Forelimb muscle (tissue), 1 donor: ENCODE measurements at regions not wholly inside any gene's neighbourhood (a gene's known extent, or its start where the extent isn't known, plus 50 kb on each side); places are given as distances from the start of the nearest gene placed in this dataset.

ENCODE experiments used
- DNase-seq: peaks from one replicate; pipeline ENCODE4 v3.0.0-alpha.2; 2013; ENCODE audit warnings: low read depth

DNA sequence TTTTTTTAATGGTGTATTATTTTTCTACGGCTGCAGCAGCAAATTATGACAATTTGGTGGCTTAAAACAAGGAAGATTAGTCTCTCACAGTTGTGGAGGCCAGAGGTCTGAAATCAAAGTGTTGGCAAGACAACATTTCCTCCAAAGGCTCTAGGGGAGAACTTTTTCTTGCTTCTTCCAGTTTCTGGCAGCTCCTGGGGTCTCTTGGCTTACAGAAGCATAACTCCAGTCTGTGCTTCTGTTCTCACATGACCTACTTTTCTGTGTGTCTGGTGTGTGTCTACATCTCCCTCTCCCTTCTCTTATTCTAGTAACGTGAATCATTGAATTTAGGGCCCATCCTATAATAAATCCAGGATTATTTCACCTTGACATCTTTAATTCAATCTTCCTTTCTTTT is 551.9 kb upstream of the LUZP2 start:
- peak; percentile 40 for DNase-seq

DNA sequence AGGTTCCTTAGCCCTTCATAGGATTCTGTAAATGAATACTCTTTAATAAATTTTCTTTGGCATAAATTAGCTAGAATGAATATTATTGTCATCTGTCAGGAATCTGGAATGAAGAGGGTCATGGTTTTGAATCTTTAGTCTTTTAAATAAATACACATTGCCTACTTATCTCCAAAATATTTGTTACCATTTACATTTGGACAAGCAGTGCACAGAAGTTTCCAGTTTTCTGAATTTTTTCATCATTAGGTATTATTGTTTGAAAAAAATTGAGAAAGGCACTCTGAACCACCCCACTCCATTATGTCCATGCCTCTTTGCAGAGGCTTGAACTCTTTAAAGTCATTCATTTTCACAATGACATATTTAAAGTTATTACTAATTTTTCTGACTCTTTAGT is 549.0 kb upstream of the LUZP2 start:
- no peak for DNase-seq

DNA sequence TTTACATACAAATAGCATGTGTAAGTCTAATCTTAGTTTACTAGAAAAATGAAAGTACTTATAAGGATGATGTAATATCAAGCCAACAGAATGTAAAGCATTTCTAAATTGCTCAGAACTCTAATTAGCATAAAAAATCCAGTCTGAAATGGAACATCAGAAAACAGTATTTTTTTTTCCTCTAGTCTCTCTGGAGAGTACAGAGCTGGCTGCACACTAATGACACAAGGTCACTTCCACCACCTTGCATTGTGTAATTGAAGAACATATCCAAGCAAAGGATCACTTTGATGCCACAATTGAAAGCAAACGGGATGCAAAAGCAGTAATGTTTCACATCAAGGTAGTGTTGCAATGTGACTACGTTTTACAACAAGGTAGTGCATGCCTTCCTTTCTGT is 548.0 kb upstream of the LUZP2 start:
- no peak for DNase-seq

DNA sequence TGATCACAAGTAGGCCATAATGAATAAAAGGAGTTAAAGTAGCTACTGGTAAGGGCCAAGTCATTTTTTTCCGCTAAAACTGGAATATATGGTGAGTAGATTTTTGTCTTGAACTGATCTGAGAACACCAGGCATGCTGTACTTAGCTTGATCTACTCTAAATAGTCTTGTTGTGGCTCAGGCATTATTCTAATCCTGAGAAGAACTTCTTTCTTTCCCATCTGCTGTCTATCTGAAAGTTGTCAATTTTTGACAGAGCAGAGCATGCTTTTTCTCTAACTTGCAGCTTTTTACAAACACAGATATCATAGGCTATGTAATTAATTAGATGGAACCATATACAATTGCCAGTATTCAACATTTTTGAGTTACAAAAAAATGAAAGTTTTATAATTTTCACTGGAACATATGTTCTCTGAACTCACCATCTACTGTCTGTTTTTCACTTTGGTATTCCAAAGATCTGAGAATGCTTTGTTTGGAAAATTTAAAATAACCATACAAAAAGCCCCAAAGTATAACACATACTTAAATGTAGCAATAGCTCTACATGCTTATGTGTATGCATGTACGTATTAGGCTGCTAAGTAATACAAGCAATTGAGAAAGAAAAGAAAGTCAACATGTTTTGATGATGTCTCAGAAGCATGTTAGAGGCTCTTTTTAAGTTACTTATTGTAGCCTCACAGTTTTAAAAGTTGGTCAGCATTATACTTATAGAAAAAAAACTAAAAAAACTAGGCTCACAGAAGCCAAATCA is 542.7 kb upstream of the LUZP2 start:
- DNase-seq: no peak

DNA sequence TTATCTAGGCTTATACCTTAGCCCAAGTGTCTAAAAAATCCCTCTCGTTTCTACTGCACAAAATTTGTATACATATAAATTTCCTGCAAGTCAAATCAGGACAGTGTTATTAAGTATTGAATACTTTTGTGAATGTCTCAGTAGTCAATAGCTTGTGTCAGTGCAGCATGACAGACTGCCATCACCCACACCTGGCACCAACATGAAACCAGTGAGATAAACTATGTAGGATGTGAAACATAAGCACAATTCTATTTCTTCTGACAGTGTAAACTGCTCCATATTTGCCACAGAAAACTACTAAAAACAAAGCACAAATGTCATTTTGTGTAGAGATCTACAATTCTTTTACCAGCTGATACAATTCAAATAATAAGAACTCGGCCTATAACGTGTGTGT is 542.1 kb upstream of the LUZP2 start:
- no peak for DNase-seq

DNA sequence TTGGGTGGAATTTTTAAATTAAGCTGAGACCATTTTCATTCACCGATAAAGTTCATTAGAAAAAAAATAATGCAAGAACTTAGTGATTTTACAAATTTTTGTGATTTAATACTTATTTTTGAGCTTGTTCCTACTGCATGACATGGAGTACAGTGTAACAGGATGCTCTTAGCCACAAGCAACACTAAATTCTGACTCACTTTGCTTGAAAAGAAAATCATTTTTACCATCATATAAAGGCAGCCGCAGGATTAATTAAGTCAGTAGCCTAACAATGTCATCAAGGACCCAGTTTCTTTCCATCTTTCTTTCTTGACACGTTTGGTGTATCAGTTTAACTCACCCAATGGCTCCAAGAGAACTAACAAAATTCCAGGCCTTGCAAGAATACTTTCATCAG is 540.3 kb upstream of the LUZP2 start:
- no peak for DNase-seq

DNA sequence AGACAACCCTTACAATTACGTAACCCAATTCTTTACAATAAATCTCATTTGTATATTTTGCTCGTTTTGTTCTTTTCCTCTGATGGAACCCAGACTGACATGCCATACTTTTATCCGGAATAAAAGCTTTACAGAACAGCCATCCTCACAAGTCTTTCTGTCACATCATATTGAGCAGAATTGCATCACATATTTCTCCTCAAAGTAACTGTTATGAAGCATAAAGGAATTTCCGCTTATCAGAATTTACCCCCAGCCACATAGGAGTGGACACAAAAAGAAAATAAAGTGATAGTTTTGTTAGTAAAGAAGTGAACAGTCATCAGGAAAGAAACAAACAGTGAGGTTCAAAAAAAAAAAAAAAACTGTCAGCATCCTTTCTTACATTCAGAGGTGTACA is 539.5 kb upstream of the LUZP2 start:
- DNase-seq: no peak

DNA sequence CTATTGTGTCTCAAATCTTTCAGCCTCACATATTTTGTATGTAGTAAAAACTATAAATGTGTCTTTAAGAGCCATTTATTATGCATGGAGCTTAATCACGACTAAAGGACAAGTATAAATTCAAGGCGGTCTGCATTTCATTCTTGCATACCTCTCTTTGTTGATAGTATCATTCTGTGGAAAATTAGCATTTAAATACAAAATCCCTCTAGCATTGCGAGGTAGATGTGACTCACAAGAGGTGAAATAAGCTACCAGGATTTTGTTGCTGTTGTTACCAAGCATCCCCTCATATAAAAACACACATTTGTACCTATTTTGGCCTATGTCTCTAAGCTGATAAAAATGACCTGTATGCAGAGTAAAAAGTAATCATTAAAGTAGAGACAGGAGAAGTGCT is 537.4 kb upstream of the LUZP2 start:
- DNase-seq: no peak

DNA sequence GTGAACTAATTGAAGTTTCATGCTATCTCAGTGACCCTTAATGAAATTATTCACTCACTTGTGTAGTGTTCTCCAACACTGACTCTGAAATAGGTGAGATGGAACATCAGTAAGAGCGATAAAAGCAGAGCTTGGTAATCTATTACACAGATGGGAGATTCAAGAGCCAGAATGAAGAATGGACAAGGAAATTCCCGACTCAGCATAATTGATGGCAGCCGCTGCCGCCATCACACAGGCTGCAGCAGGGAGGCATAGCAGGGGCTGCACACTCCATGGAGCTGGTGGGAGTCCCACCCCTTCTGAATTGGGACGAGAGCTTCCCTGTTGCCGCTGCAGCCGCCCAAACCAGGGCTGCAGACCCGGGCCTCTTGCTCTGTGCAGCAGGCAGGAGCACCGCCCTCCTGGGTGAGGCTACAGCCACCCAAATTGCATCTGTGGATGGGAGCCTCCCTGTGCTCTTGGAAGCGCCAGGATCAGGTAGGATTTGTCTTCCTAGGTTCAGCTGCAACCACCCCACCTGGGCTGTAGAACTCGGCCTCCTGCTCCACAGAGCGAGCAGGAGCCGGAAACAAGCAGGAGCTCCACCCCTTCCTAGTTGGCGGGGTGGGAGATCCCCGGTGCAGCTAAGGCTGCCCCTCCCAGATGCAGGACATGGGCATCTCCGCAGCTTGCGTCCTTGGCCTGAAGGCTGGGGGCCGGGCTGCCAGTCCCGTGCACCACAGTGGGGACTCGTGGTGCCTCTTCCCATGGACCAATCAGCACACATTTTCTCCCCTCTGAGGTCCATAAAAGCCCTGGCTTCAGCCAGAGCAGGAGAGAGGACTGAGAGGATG is 535.1 kb upstream of the LUZP2 start:
- no peak for DNase-seq

DNA sequence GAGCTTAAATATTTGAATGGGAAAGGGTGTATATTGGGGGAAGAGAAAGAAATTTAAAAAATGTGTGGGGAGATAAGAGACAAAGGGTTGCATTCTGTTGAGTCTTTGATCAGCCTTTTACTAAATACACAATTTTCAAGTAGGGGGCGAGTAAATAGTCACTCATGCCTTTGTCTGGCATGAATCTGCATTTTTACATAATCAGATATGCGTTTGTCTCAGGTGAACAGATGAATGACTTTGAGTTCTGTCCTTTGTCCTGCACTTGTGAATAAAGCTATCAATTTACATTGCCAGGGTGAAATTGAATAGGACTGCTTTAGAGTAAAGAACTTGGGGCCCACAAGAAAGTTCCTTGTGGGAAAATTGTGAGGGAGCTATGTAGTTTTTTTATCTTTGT is 523.6 kb upstream of the LUZP2 start:
- DNase-seq: no peak

DNA sequence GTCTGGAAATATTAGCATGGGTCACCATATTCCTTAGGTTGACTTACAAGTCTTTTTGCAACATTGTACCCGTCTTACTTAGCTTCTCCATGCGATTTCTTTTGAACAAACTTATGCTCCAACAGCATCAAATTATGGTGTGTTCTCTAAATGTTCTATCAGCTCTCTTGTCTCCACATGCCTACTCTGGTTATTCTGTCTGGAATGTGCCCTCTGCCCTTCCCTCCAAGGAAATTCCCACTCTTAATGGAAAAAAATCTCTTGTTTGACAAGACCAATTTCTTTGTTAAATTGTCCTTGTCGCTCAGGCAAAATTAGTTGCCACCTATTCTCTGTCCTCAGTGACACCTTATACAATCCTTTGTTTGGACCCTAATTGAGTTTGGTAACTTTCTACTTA is 522.8 kb upstream of the LUZP2 start:
- no peak for DNase-seq

DNA sequence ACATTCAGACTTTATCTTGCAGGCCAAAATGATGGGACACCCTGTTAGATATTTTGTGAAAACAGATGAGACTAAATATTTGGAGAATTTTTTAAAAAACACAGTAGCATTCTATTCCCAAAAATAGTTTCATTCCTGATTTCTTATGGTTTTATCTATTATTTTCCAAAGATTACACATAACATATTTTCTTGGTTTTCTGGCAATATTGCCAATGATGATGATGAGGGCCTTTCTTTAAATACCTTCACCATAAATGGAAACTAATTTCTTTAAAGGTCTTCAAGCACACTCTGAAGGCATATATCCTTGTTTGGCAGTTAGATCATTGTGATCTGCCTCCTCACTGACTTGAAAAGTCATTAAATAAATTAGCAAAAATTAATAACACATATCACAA is 522.3 kb upstream of the LUZP2 start:
- DNase-seq: no peak

DNA sequence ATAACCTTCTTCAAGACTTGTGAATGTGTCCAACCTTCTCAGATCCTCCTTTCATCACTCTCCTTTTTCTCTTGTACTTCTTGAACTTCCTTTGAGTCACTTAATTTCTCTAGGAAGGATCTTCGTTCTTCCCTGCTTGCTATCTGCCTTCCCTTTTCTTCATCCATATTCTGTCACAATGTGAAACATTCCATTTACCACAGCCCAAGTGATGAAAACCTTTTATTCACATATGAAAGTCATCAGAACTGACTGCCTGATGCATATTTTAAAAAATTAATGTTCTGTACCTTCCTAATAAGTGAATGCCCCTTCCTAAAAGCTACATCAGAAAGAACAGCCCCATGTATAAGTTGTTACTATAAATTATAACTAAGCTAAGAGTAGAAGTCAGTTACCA is 520.4 kb upstream of the LUZP2 start:
- no peak for DNase-seq

DNA sequence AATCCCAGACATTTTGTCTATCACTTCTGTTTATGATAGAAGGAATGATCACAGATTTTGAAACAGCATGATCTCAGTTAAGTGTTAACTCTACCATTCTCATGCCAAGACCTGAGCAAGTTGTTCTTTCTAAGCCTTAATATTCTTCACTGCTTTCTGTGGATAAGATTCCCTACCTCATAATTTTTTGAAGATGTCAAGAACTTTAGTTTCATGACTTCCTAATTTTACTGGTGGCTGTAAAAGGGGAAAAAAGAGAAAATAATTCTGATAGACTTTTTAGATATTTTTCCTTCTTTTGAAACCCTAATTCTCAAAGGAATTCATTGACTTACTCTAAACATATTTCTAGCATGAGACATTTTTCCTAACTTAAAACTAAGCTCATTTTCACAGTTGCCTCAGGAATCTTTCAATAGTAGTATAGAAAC is 520.0 kb upstream of the LUZP2 start:
- no peak for DNase-seq

DNA sequence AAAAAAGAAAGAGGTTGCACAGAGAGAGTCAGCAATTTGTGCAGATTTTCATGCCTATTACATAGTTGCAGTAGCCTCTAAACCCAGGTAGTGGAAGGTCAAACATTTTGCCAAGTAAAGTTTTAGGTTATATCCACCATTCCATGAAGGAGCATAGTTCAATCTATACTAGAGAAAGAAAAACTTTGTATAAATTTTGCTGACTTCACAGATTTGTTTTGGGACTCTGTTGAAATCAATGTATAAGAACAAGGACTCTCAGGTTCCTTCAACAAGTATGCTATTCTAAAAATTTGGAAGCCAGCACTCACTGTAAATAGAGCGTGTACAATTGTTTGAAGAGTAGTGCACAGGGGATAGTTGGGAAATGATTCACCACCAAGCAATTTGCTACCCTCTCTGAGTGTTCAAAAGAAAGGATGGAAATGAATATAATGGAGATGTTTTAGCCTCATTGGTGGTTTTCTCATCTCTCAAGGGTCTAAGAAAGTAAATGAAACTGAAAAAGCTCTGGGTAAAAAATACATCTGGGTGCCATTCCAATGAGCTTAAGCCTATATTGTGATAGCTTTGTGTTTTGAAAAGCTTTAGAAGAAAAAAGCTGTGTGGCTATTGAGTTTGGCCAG is 508.4 kb upstream of the LUZP2 start:
- DNase-seq: no peak

DNA sequence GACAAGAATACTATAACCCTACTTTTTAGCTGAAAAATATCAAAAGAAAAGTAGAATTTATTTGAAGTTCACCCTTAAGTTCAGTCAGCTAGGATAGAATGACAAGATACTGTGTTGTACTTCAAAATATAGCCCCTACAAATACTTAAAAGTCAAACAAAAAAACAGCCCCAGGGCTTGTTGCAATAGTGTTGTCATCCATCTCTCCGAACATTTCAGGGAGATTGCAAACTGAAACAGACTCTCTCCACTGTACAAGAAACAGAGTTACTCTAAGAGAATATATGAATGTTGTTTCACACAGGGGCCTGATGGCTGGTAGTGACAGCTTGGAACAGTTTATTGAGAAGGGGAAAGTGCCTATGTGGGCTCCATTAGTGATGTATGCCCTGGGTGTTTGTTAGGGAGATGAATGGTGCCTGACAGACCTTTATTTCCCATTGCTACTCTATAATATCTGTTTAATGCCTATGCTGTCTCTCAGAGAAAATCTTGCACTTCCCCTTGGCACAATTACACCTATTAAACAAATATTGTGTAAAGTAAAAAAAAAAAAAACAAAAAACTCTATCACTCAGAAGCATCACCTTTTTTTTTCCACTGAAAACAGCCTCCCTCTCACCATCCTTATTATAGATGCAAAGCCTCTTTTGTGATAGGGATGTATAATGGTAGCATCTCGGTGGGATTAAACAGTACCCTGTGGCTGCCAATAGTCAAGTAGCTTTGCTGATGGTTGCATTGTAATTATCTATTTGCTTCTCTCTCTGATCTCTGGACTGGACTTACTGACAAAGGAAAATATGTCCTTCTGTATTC is 506.3 kb upstream of the LUZP2 start:
- no peak for DNase-seq

DNA sequence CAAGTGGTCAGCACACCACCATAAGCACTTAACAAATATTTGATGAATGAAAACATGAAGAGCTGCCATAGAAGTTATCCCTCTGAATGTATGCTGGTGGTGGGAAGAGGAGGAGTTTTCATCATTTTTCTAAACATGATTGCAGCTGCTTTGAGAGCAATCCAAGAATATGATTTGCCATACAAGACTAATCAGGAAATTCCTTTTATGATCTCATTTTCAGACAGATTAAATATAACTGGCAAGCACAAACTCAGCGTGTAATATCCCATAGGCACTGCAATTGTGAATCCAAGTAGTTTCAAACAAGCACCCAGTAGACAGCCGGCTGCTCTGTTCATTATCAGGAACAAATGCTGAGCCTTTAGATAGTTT is 505.7 kb upstream of the LUZP2 start:
- no peak for DNase-seq

DNA sequence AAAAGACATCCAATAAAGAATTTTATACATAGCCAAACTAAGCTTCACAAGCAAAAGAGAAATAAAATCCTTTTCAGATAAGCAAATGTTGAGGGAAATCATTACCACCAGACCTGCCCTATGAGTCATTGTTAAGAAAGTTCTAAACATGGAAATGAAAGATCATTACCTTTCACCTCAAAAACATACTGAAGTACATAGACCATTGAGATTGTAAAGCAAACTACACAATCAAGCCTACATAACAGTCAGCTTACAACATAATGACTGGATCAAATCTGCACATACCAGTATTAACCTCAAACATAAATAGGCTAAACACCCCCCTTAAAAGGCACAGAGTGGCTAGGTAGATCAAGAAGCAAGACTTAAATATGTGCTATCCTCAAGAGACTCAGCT is 501.0 kb upstream of the LUZP2 start:
- no peak for DNase-seq

DNA sequence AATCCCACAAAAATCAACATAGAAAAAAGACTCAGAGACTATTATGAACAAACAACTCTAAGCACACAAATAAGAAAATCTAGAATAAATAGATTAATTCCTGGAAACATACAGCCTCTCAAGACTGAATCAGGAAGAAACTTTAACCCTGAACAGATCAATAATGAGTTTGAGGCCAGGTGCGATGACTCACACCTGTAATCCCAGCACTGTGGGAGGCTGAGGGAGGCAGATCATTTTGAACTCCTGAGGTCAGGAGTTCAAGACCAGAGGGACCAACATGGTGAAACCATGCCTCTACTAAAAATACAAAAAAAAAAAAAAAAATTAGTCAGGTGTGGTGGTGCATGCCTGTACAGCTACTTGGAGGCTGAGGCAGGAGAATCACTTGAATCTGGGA is 499.5 kb upstream of the LUZP2 start:
- DNase-seq: no peak

DNA sequence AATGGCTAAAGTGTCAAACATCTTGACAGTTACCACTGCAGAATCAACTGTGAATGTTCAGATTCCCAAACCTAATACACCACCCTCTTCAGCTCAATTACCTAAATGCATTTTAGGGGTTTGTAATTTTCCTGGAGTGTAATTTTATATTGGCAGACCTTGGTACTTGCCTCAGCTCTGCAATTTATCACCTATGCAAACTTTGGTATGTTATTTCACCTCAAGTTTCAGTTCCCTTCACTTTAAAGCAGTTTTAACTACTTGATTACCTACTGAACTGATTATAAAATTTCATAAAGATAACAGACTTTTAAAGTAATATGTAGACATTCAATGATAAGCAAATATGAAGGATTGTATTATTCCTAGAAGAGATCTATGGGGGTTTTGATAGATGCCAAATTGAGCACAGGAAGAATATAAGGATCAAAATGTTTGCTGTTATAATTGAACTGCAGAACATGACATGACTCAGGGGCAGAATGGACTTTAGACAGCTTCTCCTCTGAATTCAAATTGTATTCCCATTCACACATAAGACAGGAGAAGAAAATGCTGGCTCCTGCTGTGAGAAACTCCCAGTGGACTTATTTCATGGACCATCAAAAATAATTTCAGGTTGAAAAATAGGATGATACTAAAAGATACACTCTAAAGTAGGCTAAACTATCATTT is 491.5 kb upstream of the LUZP2 start:
- no peak for DNase-seq

DNA sequence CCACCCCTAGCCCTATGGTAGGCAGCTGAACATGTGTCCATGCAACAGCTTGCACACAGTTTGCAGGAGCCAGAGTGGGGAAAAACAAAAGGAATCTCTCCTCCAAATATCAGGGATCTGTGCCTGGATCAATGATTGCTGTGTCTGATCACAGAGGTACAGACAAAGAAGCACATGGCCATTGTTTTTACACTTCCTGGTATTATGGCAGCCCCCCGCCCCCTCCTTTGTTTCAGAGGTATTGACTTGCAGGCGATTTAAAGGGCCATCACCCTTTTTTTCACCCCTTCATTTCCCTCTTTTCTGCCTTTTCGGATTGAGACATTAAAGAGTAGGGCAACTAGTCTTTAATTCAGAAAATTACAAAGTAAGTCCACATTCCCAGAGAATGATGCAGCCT is 453.0 kb upstream of the LUZP2 start:
- no peak for DNase-seq

DNA sequence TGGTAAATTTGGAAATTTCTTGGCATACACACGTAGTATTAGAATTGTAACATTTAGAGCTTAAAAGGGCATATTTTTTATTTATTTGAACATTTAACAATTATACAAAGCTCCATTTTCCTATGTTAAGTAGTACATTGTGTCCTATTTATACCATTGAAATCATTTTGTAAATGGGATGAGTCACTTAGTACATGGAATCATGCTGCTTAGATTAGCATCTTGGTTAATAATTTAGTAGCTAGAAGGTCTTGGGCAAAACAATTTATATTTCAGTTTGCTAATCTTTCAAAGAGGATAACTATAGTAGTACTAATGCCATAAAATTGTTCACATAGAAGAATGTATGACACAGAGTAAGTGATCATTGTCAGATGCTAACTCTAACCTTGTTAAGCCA is 450.1 kb upstream of the LUZP2 start:
- DNase-seq: no peak
